GM18858 (cell line): ENCODE measurements at regions not wholly inside any gene's neighbourhood (a gene's known extent, or its start where the extent isn't known, plus 50 kb on each side); places are given as distances from the start of the nearest gene placed in this dataset.
"Not testable (repeated sequence)": the region's sequence is repeated elsewhere in the genome, so short reads cannot be mapped to it uniquely, and the experiment has no call there.

Experiments used
- ATAC-seq: cut with Tn5 transposase; IDR thresholded peaks from one replicate; pipeline ENCODE4 v1.9.1; 2021; ENCODE audit not compliant: unreplicated experiment

DNA sequence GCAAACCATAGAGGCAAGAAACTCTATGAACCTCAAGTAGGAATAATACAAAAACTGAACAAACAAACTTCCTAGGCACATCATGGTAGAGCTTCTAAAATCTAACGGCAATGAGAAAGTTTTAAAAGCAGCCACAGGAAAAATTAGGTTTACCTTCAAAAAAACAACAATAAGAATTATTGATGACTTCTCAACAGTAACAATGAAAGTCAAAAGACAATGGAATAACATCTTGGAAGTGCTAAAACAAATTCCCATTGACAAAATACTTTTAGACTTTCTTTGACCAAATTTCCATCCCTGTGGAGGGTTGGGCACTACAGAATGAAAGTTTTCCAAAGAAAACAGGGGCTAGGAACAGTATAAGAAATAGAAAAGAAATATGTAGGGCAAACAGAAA, 222.9 kb upstream of the ERCC4 start:
- no peak for ATAC-seq

DNA sequence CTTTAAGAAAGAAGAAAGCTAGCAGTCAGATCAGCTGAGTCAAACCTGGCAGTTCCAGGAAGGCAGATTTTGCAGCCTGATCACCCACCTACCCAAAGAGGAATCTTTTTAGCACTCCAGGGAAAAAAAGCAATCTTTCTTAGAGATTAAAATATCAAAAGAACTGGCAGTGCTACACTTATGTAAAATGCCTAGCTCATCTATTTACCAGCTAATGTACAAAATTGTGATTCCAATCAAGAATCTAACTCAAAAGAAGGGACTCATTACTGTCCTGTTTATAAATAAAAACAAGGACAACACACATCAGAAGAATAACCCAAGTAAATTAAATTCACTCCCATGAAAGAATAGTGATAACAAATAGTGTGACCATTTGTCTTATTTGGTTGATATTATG, 222.4 kb upstream of the ERCC4 start:
- ATAC-seq = no peak

- no peak for ATAC-seq
Measured at GRCh38 chr16:13702614-13703013, 217.3 kb upstream of the ERCC4 start.

DNA sequence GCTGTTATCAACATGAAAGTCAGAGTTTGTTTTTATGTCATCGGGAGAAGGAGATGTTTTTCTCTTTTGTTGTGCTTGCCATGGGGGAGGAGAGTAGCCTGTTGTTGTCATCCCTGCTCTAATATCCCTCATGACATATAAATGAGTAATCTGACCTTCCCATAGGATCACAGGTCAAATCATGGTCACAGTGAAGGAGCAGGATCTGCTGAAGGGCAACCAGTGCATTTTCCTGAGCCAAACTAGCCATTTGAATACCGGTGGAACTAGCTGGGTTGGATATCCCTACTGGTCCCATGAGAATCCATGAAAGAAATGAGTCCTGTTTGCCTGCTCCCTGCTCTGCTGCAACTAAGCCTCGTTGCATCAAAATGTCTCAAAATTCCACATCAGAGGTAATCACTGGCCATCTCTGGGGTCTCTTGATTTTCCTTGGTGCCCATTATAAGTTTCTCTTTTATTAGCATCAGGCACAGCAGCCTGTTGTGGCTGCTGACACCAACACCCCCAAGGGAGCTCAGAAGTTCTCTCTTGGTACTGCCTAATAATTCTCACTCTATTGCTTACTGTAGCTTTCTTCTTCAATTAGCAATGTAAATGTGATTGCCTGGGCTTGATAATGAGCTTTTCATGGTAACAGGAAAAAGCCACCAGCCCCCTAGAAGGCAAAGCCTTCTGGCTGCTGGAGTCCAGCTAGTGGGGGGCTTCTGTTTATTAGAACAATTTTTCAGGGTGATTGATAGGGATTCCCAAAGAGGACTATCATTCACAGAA, 211.4 kb upstream of the ERCC4 start:
- ATAC-seq = no peak

DNA sequence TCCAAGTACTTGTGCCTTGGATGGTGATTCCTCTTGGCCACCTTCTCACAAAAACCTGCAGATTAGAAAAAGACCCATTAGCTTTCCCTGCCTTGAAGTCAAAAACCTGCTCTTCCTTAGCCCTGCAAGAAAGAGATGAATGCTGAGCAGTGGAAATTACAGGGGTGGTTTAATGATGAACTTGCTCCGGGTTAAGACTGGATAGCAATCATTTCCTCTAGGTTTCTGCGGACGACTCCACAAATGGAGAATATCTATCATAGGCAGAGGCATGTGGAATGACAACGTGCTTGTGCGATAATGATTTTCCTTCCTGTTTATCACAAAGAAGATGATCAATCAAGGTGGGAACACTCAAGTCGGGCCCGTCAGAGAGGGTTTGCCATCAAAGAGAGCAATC, 201.2 kb upstream of the ERCC4 start:
- no peak for ATAC-seq

GRCh38 chr16:13727943-13728342, 192.0 kb upstream of the ERCC4 start:
- ATAC-seq = no peak

GRCh38 chr16:13733561-13733960, 186.4 kb upstream of the ERCC4 start:
- no peak for ATAC-seq

DNA sequence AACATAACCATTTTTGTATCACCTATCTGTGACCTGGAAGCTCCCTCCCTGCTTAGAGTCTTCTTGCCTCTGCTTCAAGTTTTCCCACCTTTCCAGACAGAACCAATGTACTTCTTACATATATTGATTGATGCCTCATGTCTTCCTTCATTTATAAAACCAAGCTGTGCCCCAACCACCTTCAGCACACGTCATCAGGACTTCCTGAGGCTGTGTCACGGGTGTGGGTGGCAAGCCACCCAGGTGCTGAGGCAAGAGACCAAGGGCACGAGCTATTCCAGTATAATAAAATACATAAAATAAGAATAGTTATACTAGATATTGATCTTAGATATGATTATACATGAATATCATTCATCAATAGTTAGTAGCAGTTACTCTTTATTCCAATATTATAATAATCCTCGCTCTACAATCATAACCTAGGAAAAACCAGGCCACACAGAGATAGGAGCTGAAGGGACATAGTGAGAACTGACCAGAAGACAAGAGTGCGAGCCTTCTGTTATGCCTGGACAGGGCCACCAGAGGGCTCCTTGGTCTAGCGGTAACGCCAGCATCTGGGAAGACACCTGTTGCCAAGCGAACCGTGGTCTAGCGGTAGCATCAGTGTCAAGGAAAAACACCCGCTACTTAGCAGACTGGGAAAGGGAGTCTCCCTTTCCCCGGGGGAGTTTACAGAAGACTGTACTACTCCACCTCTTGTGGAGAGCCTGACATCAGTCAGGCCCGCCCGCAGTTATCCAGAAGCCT, 180.2 kb upstream of the ERCC4 start:
- ATAC-seq = not testable (repeated sequence)

GRCh38 chr16:13742928-13743327, 177.0 kb upstream of the ERCC4 start:
- ATAC-seq = no peak

DNA sequence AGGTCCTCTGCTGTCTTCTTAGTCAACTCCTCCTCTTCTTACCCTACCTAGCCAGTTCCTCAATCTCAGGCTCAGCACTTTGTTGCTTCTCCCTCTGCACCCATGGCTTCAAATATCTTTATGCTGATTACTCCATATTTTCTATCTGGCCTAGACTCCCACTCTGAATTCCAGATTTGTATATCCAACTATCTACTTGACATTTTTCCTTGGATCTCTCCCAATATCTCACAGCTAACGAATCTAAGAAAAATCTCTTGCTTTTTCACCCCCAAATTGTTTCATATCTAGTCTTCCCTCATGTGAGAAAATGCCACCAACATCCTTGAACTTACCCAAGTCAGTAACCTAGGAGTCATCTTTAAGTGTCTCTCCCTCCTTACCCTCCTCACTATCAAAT, 176.4 kb upstream of the ERCC4 start:
- ATAC-seq = no peak

DNA sequence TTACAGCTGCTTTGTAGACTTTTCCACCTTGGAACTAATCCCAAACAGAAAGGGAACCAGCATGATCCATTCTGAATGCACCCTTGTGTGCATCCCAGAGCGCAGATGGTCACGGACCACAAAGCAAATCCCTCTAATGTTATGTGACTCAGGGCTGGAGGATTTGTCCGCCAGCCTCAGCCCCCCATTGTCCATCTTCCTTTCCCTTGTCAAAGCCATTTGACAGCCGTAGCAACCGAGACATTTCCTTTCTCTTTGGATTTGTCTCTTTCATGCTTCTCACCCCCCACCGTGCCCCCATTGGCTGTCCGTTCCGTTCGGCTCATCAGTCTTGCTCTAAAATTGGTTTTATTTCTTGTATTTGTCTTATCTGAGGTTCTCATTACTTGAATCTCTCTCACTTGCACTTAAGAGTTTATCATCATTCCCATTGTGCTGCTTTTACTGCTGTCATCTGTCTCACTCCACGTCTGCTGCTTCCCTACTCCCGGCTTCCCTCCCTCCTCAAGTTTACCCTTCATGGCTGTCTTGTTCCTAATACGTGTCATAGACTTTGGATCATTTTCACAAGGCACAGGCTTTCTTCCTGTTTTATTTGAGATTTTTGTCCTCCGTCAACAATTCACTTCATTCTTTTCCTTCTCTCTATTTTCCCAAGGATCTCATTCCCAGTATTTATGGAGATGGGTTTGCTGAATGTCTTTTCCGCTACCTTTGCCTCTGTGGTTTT, 163.4 kb upstream of the ERCC4 start:
- no peak for ATAC-seq

DNA sequence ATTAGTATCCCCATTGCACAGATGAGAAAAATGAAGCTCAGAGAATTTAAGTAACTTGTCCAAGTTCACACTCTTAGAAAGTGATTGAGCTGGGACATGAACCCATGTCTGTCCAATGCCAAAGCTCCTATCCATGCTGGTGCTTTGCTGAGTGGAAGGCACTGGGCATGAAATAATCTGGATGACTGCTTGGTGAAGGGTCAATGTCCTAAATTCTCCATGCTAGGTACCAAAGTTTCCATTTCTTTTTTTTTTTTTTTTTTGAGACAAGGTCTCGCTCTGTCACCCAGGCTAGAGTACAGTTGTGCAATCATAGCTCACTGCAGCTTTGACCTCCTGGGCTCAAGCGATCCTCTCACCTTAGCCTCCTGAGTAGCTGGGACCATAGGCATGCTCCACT, 153.6 kb upstream of the ERCC4 start:
- ATAC-seq = no peak

- no peak for ATAC-seq
Measured at GRCh38 chr16:13767215-13767614, 152.7 kb upstream of the ERCC4 start.

DNA sequence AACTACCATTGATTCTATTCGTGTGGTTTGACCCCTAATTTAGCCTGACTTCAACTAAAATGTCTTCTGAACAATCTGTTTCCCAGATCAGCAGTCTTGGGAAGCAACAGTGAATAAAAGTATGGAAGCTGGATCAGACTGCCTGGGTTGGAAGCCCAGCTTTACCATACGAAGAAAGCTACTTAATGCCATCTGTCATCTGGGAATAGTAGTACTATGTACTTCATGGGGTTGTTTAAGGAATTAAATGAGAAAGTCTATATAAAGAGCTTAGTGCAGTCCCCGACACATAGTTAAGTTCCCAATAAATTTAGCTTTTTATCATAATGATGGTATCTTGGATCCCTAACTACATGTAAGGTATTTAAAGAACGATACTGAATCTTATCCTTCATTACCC, 151.5 kb upstream of the ERCC4 start:
- no peak for ATAC-seq

- no peak for ATAC-seq
Measured at GRCh38 chr16:13770436-13770835, 149.5 kb upstream of the ERCC4 start.

- no peak for ATAC-seq
Measured at GRCh38 chr16:13772782-13773181, 147.2 kb upstream of the ERCC4 start.

- no peak for ATAC-seq
Measured at GRCh38 chr16:13779676-13780075, 140.3 kb upstream of the ERCC4 start.

- no peak for ATAC-seq
Measured at GRCh38 chr16:13780406-13781168, 139.4 kb upstream of the ERCC4 start.

DNA sequence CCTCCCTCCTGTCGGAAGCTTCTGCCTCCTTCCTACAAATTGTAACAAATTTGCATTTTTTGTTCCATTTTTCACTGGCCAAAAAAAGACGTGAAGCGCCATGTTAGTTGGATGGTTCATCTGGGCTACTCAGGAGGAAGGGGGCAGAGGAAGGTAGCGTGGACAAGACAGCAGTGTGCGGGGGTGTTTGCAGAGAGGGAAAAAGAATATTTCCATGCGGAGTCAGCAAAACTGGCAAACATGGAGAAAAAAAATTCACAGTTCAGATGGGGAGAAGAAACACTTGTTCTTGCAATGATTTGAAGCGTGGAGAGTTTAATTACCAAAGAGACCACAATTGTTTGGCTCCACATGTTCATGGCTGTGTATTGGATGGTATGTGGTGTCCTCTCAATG, 138.8 kb upstream of the ERCC4 start:
- ATAC-seq = no peak

- ATAC-seq = no peak
Measured at GRCh38 chr16:13781575-13782338, 138.2 kb upstream of the ERCC4 start.
